WTC11 (cell line): ENCODE measurements at regions not wholly inside any gene's neighbourhood (a gene's known extent, or its start where the extent isn't known, plus 50 kb on each side); places are given as distances from the start of the nearest gene placed in this dataset.

Source experiments
- ATAC-seq: fragments of 200-7000 bp; cut with Tn5 transposase; 2 replicates; pipeline ENCODE4 v1.10.0; 2021; ENCODE audit warnings: mild to moderate bottlenecking, moderate library complexity
- CTCF ChIA-PET: fragments of 300-600 bp; sonication (Branson Sonifier 250); formaldehyde crosslinking; loops from one replicate; lab custom pipeline; 2021; ENCODE audit warnings: antibody characterized with exemption; lab: Charles Lee
- POLR2A ChIA-PET: fragments of 350-600 bp; sonication (Branson Sonifier 250); formaldehyde crosslinking; loops from one replicate; lab custom pipeline; 2021; ENCODE audit warnings: antibody characterized with exemption; lab: Charles Lee
- DNase-seq: peaks from one replicate; pipeline ENCODE4 v3.0.0; 2021; ENCODE audit warnings: low spot score
- H3K27ac Mint-ChIP-seq: 2 replicates; pipeline ENCODE4 v1.8.0; 2021; ENCODE audit warnings: mixed read lengths
- H3K27me3 Mint-ChIP-seq: 2 replicates; pipeline ENCODE4 v1.8.0; 2021; ENCODE audit warnings: low read depth, mild to moderate bottlenecking, moderate library complexity, mixed read lengths
- H3K36me3 Mint-ChIP-seq: 2 replicates; pipeline ENCODE4 v1.8.0; 2021; ENCODE audit warnings: mixed read lengths
- H3K4me1 Mint-ChIP-seq: 2 replicates; pipeline ENCODE4 v1.8.0; 2022; ENCODE audit warnings: mixed read lengths
- H3K4me3 Mint-ChIP-seq: 2 replicates; pipeline ENCODE4 v1.8.0; 2021; ENCODE audit warnings: mild to moderate bottlenecking, moderate library complexity, mixed read lengths
- H3K9me3 Mint-ChIP-seq: 2 replicates; pipeline ENCODE4 v1.8.0; 2021; ENCODE audit warnings: mixed read lengths
- E2F4 ChIP-seq: sonication (generic); formaldehyde crosslinking; IDR thresholded peaks from 2 replicates; pipeline ENCODE4 v1.8.1; 2022; ENCODE audit warnings: low read depth, mild to moderate bottlenecking, moderate library complexity, missing genetic modification reagents, borderline replicate concordance
- ELF4 ChIP-seq: sonication (generic); formaldehyde crosslinking; IDR thresholded peaks from 2 replicates; pipeline ENCODE4 v1.8.1; 2022; ENCODE audit warnings: low read depth, mild to moderate bottlenecking, moderate library complexity, missing genetic modification reagents
- FOXK1 ChIP-seq: sonication (generic); formaldehyde crosslinking; IDR thresholded peaks from 2 replicates; pipeline ENCODE4 v1.8.0; 2022; ENCODE audit warnings: mild to moderate bottlenecking, moderate library complexity, missing genetic modification reagents
- HMGA2 ChIP-seq: fragments of 250-450 bp; sonication (Bioruptor Pico); IDR thresholded peaks from 2 replicates; pipeline ENCODE4 v1.4.0; 2021; ENCODE audit warnings: mild to moderate bottlenecking, moderate library complexity
- HMGXB4 ChIP-seq: sonication (generic); formaldehyde crosslinking; IDR thresholded peaks from 2 replicates; pipeline ENCODE4 v1.8.1; 2023; ENCODE audit warnings: mild to moderate bottlenecking, moderate library complexity, missing genetic modification reagents
- IRF1 ChIP-seq: sonication (generic); formaldehyde crosslinking; IDR thresholded peaks from 2 replicates; pipeline ENCODE4 v1.8.0; 2023; ENCODE audit warnings: missing genetic modification reagents
- OVOL2 ChIP-seq: fragments of 250-450 bp; sonication (Bioruptor Pico); IDR thresholded peaks from 2 replicates; pipeline ENCODE4 v1.9.0; 2021; ENCODE audit warnings: mild to moderate bottlenecking, borderline replicate concordance
- SP1 ChIP-seq: sonication (generic); formaldehyde crosslinking; conservative IDR thresholded peaks from 2 replicates; pipeline ENCODE4 v1.8.1; 2022; ENCODE audit warnings: missing genetic modification reagents
- TCF7 ChIP-seq: sonication (generic); formaldehyde crosslinking; IDR thresholded peaks from 2 replicates; pipeline ENCODE4 v1.8.0; 2022; ENCODE audit warnings: mild to moderate bottlenecking, low read depth, missing genetic modification reagents, moderate library complexity
- ZBTB43 ChIP-seq: sonication (generic); formaldehyde crosslinking; IDR thresholded peaks from 2 replicates; pipeline ENCODE4 v1.8.1; 2023; ENCODE audit warnings: mild to moderate bottlenecking, missing genetic modification reagents
- ZNF138 ChIP-seq: sonication (generic); formaldehyde crosslinking; conservative IDR thresholded peaks from 2 replicates; pipeline ENCODE4 v1.8.1; 2022; ENCODE audit warnings: mild to moderate bottlenecking, moderate library complexity, missing genetic modification reagents
- ZNF281 ChIP-seq: sonication (generic); formaldehyde crosslinking; IDR thresholded peaks from 2 replicates; pipeline ENCODE4 v1.8.0; 2023; ENCODE audit warnings: mild to moderate bottlenecking, missing genetic modification reagents
- TF ChIP-seq, protein P1 (sequence below): sonication (generic); formaldehyde crosslinking; IDR thresholded peaks from 2 replicates; pipeline ENCODE4 v1.8.0; 2022; ENCODE audit warnings: mild to moderate bottlenecking, missing genetic modification reagents
- TF ChIP-seq, protein P2 (sequence below): fragments of 250-450 bp; sonication (Bioruptor Pico); IDR thresholded peaks from 2 replicates; pipeline ENCODE4 v1.9.0; 2021; ENCODE audit warnings: moderate library complexity, mild to moderate bottlenecking, inconsistent platforms, borderline replicate concordance

- DNase-seq (no peak), ATAC-seq (no peak)
- Mint-ChIP-seq H3K27ac (no peak overlapping the region), H3K36me3 (no peaks in the 10 kb centered on the region), H3K9me3 (0 out of 2 replicates have a peak, but pooled peaks cover 4% of the 10 kb centered on the region), H3K4me3 (no peak overlapping the region)
- no peak for TF ChIP-seq ELF4
- no peak for TF ChIP-seq TCF7 (CRISPR knock-in tag)
- no peak for TF ChIP-seq E2F4
- TF ChIP-seq, protein P1, sequence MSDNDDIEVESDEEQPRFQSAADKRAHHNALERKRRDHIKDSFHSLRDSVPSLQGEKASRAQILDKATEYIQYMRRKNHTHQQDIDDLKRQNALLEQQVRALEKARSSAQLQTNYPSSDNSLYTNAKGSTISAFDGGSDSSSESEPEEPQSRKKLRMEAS (CRISPR knock-in tag), result no peak
- no peak for TF ChIP-seq ZBTB43 (CRISPR knock-in tag)
- no peak for TF ChIP-seq OVOL2
- no peak for TF ChIP-seq HMGXB4 (CRISPR knock-in tag)
- no peak for TF ChIP-seq ZNF138 (CRISPR knock-in tag)
- TF ChIP-seq SP1 (CRISPR knock-in tag), result no peak
- TF ChIP-seq, all 79 proteins: peak for 0
- Mint-ChIP-seq H3K4me1 (peaks cover 5% of the 10 kb centered on the region), H3K27me3 (no peaks in the 10 kb centered on the region)
- ChIA-PET CTCF (no interaction called here), POLR2A (no interaction called here)
Measured at GRCh38 chr7:94183891-94184290, 179.7 kb upstream of the BET1 start.

GRCh38 chr7:94188350-94188749 is 184.2 kb upstream of the BET1 start:
- ChIA-PET POLR2A (no interaction called here), CTCF (no interaction called here)

More at GRCh38 chr7:94188350-94188749, 184.2 kb upstream of the BET1 start:
- ATAC-seq (no peak), DNase-seq (no peak)
- 0 out of 2 replicates have a peak, but pooled peaks cover 4% of the 10 kb centered on the region for H3K36me3 Mint-ChIP-seq
- no peak for TF ChIP-seq IRF1 (CRISPR knock-in tag)
- TF ChIP-seq HMGA2 (CRISPR knock-in tag), result no peak
- TF ChIP-seq, protein P2, sequence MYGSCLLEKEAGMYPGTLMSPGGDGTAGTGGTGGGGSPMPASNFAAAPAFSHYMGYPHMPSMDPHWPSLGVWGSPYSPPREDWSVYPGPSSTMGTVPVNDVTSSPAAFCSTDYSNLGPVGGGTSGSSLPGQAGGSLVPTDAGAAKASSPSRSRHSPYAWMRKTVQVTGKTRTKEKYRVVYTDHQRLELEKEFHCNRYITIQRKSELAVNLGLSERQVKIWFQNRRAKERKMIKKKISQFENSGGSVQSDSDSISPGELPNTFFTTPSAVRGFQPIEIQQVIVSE (CRISPR knock-in tag), result no peak
- TF ChIP-seq ZNF281, result no peak
- no peak for TF ChIP-seq FOXK1
- H3K27ac Mint-ChIP-seq, result no peak overlapping the region
- H3K9me3 Mint-ChIP-seq, result peaks cover 11% of the 10 kb centered on the region
- H3K4me1 Mint-ChIP-seq, result peaks cover 14% of the 10 kb centered on the region
- H3K27me3 Mint-ChIP-seq, result no peaks in the 10 kb centered on the region
- H3K4me3 Mint-ChIP-seq, result no peak overlapping the region
